ENCODE measurements at regions not wholly inside any gene's neighbourhood (a gene's known extent, or its start where the extent isn't known, plus 50 kb on each side); places are given as distances from the start of the nearest gene placed in this dataset.
A peak's percentile ranks its signal among the peaks of the same experiment; 100 is the strongest.
"Not testable (repeated sequence)": the region's sequence is repeated elsewhere in the genome, so short reads cannot be mapped to it uniquely, and the experiment has no call there.

- no peak for DNase-seq
Observed at GRCh38 chr7:127530148-127530547, 55.2 kb downstream of the GCC1 start.

DNA sequence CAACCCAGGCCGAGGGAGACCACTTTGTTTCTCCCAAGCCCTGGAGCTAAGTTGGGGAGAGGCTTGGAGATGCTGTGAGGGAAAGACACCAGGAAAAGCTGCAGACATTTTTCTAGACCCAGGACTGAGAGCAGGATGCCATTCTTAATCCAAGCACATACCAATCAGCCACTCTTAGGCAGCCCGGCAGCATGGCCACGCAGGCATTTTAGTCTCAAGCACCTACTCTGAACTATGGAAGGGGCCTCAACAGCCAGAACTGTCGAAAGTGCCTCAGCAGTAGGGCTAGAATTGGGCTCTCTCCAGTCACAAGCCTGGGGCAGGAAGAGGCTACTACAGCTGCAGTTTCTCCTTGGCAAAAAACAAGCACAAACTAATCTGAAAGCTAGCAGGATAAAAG, 57.8 kb downstream of the GCC1 start:
- no peak for DNase-seq

- no peak for DNase-seq
Observed at GRCh38 chr7:127525866-127526480, 59.4 kb downstream of the GCC1 start.

DNA sequence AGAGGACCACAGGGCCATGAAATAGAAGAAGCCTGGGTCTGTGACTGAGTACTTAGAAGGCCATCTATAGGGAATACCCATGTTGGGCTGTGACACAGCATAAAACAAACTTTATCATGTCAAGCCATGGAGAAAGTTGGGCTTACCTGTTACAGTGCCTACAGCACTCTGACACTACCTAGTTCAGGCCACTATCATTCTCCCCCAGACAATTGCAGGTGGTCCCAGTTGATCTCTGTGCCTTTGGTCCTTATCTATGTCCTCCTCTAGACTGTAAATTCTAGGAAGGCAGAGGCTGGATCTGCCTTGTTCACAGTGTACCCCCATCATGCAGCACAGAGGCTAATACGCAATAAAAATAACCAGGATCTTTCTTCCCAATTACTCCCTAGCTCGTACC, 69.1 kb downstream of the GCC1 start:
- DNase-seq, result no peak

DNA sequence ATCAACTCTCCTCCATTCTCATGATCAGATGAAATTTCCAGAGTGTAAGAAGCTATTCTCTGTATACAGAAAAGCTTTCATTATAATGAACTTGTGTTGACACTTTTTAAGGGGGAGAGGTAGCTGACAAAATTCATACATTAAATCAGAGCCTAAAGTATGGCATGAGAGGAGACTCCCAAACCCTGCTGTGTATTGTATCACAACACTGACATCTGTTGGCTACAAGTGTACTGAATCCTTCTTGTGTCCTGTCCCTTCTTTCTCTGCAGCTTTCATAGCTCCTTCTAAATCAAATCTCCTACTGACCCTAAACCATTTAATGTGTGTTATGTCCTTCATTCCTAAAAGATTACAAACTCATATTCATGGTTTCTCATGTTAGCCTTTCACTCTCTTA, 70.9 kb downstream of the GCC1 start:
- no peak for DNase-seq

- DNase-seq, result no peak
Observed at GRCh38 chr7:127513311-127513710, 72.1 kb downstream of the GCC1 start.

- no peak for DNase-seq
Observed at GRCh38 chr7:127512663-127513062, 72.7 kb downstream of the GCC1 start.

DNA sequence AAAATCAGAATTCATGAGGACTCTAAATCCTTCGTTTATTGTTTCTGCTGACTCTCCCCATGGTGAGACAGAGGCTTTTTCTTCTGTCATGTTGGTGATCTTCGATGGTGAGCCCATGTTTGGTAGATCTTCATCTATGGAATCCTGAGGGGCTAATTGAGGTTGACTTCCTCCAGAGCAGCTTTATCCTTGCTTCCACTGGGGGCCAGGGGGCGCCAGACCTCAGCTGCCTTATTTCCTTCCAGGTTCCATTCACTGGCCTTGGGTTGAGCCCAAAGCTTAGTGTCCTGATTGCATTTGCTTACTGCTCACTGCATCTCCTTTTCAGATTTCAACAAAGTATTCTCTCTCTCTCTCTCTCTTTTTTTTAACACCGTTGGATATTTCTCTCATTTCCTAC, 80.7 kb downstream of the GCC1 start:
- peak; percentile 46 for DNase-seq

DNA sequence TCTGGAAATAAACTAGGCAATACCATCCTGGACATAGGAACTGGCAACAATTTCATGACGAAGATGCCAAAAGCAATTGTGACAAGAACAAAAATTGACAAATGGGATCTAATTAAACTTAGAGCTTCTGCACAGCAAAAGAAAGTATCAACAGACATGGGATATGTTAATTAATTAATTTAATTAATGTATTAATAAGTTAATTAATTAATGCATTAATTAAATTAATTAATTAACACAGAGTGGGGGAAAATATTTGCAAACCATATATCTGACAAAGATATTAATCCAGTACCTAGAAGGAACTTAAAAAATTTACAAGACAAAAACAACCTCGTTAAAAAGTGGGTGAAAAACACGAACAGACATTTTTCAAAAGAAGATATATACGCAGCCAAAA, 83.6 kb downstream of the GCC1 start:
- no peak for DNase-seq

DNA sequence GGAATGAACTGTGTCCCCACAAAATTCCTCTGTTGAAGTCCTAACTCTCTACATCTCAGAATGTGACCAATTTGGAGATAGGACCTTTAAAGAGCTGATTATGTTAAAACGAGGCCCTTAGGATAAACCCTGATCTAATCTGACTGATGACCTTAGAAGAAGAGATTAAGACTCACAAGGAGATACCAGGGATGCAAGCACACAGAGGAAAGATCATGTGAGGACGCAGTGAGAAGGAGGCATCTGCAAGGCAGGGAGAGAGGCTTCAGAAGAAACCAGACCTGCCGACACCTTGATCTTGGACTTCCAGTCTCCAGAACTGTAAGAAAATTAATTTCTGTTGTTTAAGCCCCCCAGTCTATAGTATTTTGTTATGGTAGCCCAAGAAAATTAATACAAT, 94.9 kb upstream of the ZNF800 start:
- DNase-seq, result no peak

DNA sequence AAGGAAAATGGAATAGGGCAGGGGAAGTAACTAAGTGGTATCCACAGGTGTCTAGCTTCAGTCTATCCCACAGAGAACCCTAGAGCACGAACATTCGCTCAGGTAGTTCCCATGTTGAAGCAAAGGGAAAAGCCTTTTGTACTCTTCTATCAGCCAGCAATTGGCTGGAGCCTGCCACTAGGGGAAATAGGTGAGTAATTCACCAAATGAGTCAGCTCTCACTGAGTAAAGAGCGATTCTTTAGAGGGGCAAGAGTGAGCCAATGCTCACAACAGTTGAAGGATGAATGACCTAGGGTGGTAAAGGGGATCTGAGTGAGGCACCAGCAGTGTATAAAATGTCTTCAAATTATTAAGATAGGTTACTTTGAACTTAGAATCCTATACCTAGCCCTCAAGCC, 94.1 kb upstream of the ZNF800 start:
- DNase-seq, result no peak

GRCh38 chr7:127485482-127485881, 93.0 kb upstream of the ZNF800 start:
- DNase-seq, result no peak

- DNase-seq, result no peak
Observed at GRCh38 chr7:127484954-127485353, 92.4 kb upstream of the ZNF800 start.

- no peak for DNase-seq
Observed at GRCh38 chr7:127478461-127478860, 86.0 kb upstream of the ZNF800 start.

DNA sequence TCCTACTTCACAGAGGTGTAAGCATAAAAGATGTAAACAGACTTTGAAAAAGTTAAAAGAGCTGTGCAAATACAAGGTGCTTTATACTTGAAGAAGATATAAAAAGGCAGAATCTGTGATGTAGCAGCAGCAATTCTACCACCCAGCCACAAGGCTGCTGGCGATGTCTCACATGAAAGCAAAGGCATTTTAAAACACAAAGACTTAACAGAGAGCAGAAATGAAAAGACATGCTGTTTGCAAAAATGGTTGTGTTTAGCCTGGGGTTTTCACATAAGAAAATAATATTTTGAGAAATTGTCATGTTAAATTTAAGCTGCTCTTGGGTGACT, 85.5 kb upstream of the ZNF800 start:
- DNase-seq, result no peak

DNA sequence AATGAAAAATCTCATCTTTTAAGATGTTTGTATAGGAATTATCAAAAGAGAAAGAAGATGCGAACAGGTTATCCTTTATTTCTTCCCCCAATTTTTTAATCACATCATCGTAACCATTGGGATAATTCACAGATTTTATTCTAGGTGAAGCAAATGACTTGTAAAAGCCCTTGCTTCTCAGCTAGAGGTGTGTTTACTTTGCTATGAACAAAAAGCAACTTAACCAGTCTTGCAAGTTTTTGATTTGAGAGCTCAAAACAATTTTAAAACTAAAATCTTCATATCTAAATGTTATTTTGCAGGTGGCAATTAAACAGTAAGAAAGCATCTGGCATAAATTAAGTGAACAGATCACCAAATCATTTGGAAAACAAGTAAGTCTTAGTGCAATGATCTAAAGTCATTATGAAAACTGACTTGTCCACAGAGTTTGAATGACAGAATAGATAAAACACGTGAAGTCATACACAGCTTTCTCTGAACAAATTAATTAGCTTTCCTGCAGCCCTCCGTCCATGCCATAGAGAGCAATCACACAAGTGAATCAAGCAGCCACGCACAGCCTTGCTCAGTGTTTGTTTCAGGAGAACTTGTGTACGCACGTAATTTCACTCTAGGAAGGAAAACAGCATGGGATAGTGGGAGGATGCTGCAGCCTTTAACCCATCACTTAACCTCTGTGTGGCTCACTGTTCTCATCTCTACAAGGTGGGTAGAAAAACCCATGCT, 85.0 kb upstream of the ZNF800 start:
- DNase-seq, result no peak

GRCh38 chr7:127476618-127477017, 84.1 kb upstream of the ZNF800 start:
- no peak for DNase-seq

- no peak for DNase-seq
Observed at GRCh38 chr7:127474457-127474856, 81.9 kb upstream of the ZNF800 start.

DNA sequence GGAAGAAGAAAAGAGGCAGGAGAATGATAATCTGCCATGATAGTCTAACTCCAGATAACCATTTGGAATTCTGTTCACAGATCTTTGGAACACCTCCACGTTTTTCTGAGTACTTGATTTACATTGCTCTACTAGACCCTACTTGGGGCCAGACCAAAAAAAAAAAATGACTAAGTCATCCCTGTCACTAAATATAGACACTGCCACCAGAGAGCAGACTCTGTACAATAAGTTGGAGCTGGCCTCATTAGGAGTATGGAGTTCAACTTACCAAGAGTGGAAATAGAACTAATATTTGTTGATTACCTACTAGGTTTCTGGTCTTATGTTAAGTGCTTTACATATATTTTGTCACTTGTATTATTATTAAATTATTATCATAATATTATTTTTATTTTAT, 80.9 kb upstream of the ZNF800 start:
- no peak for DNase-seq

GRCh38 chr7:127460077-127460476, 67.6 kb upstream of the ZNF800 start:
- no peak for DNase-seq

GRCh38 chr7:127451258-127451657, 58.8 kb upstream of the ZNF800 start:
- DNase-seq, result not testable (repeated sequence)

DNA sequence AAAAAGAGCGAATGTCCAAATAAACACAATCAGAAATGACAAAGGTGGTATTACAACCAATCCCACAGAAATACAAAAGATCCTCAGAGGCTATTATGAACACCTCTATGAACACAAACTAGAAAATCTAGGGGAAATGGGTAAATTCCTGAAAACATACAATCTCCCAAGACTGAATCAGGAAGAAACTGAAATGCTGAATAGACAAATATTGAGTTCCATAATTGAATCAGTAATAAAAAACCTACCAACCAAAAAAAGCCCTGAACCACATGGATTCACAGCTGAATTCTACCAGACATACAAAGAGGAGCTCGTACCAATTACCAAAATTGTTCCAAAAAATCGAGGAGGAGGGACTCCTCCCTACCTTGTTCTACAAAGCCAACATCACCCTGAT, 56.1 kb upstream of the ZNF800 start:
- no peak for DNase-seq

- DNase-seq, result peak; percentile 51
Observed at GRCh38 chr7:127447326-127447945, 54.9 kb upstream of the ZNF800 start.

- no peak for DNase-seq
Observed at GRCh38 chr7:127446842-127447241, 54.3 kb upstream of the ZNF800 start.

All from stimulated activated CD8-positive, alpha-beta memory T cell treated with anti-CD3 and anti-CD28 coated beads, Interleukin-4, amount 100 ng/mL, for 48 hours (primary cell).